ENCODE measurements at regions not wholly inside any gene's neighbourhood (a gene's known extent, or its start where the extent isn't known, plus 50 kb on each side); places are given as distances from the start of the nearest gene placed in this dataset.

- TF ChIP-seq CTCF (IDR thresholded peaks at IDR 0.05) (no peak), POLR2A (IDR thresholded peaks at IDR 0.05) (no peak), EP300 (IDR thresholded peaks at IDR 0.05) (no peak), POLR2AphosphoS5 (IDR thresholded peaks at IDR 0.05) (no peak)
Observed at GRCh38 chr14:71318097-71318459, 410.8 kb downstream of the PCNX1 start.

Data from stomach (tissue), 4 donors.